Ovary (tissue), 3 donors: ENCODE measurements at regions not wholly inside any gene's neighbourhood (a gene's known extent, or its start where the extent isn't known, plus 50 kb on each side); places are given as distances from the start of the nearest gene placed in this dataset.

Experiments
- CTCF ChIP-seq, 3 donors: fragments of 450-650 bp in 2 of 3; fragments of 200-600 bp in 1 of 3; IDR thresholded peaks; one replicate each; pipeline versions ENCODE4 v1.5.1 to v1.8.0; 2016 to 2022; ENCODE audit warnings: antibody characterized with exemption in 3 of 3, mild to moderate bottlenecking in 1 of 3
- EP300 ChIP-seq: sonication (generic); formaldehyde crosslinking; IDR thresholded peaks from one replicate; pipeline ENCODE4 v1.6.1; 2017; ENCODE audit warnings: antibody characterized with exemption
- POLR2A ChIP-seq: fragments of 450-650 bp; IDR thresholded peaks from one replicate; pipeline ENCODE4 v1.6.1; 2017; ENCODE audit warnings: antibody characterized with exemption, mild to moderate bottlenecking, moderate library complexity
- donor health status: DM: no; HTN: no; CAD: no.

- TF ChIP-seq POLR2A, result no peak
- TF ChIP-seq CTCF (IDR thresholded peaks at IDR 0.05), result no peak
- TF ChIP-seq EP300, result no peak
Measured at GRCh38 chr6:139879823-139880356, 505.4 kb upstream of the CITED2 start.
